KMS-11 (cell line): ENCODE measurements at regions not wholly inside any gene's neighbourhood (a gene's known extent, or its start where the extent isn't known, plus 50 kb on each side); places are given as distances from the start of the nearest gene placed in this dataset.

Source experiments
- H2AFZ ChIP-seq: fragments of 200-600 bp; sonication (generic); 2 replicates; pipeline ENCODE4 v1.6.1; 2016; ENCODE audit warnings: antibody characterized with exemption, mixed run types, low read depth
- H3K27ac ChIP-seq: fragments of 200-600 bp; sonication (generic); 2 replicates; pipeline ENCODE4 v1.6.1; 2016; ENCODE audit warnings: mild to moderate bottlenecking, mixed run types
- H3K27me3 ChIP-seq: fragments of 200-600 bp; sonication (generic); 2 replicates; pipeline ENCODE4 v1.6.1; 2017; ENCODE audit warnings: mild to moderate bottlenecking, low read depth, mixed run types, moderate library complexity; ENCODE audit not compliant: insufficient read depth
- H3K36me3 ChIP-seq: fragments of 200-600 bp; sonication (generic); 2 replicates; pipeline ENCODE4 v1.6.1; 2017; ENCODE audit warnings: mild to moderate bottlenecking, mixed run types; ENCODE audit not compliant: insufficient read depth
- H3K4me1 ChIP-seq: fragments of 200-600 bp; sonication (generic); 2 replicates; pipeline ENCODE4 v1.6.1; 2016; ENCODE audit warnings: mild to moderate bottlenecking, low read depth, mixed run types; ENCODE audit not compliant: poor library complexity, severe bottlenecking
- H3K4me2 ChIP-seq: fragments of 200-600 bp; sonication (generic); 2 replicates; pipeline ENCODE4 v1.7.0; 2016; ENCODE audit warnings: mild to moderate bottlenecking, mixed run types
- H3K4me3 ChIP-seq: fragments of 200-600 bp; sonication (generic); IDR thresholded peaks from 2 replicates; pipeline ENCODE4 v1.6.1; 2017; ENCODE audit warnings: low read depth, low read length, mixed read lengths; ENCODE audit not compliant: insufficient read depth
- H3K79me2 ChIP-seq: fragments of 200-600 bp; sonication (generic); 2 replicates; pipeline ENCODE4 v1.6.1; 2016; ENCODE audit warnings: low read depth, mixed run types; ENCODE audit not compliant: insufficient read depth
- H3K9ac ChIP-seq: fragments of 200-600 bp; sonication (generic); 2 replicates; pipeline ENCODE4 v1.6.1; 2016; ENCODE audit warnings: mild to moderate bottlenecking, mixed run types
- H4K20me1 ChIP-seq: fragments of 200-600 bp; sonication (generic); 2 replicates; pipeline ENCODE4 v1.6.1; 2016; ENCODE audit warnings: mild to moderate bottlenecking, mixed run types; ENCODE audit not compliant: insufficient read depth
- TF ChIP-seq, protein P1 (sequence below): fragments of 200-600 bp; sonication (generic); conservative IDR thresholded peaks from 2 replicates; pipeline ENCODE4 v1.6.1; 2017; ENCODE audit warnings: low read depth, mild to moderate bottlenecking, antibody characterized with exemption, low read length, moderate library complexity, mixed read lengths

DNA sequence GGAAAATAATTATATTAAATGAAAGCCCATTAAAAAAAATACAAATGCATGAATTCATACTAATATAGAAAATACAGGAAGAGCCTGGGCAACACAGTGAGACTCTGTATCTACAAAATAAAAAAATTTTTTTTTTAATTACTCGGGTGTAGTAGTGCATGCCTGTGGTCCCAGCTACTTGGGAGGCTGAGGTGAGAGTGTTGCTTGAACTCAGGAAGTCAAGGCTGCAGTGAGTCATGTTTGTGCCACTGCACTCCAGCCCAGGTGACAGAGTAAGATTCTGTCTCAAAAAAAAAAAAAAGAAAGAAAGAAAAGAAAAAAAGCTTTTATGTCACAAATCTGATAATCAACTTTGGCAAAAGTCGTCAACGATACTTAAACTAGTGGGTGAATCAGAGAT, 80.6 kb upstream of the PLEKHA5 start:
- no peak overlapping the region for H3K4me3 ChIP-seq
- H2AFZ ChIP-seq, result no peak overlapping the region
- TF ChIP-seq, protein P1, sequence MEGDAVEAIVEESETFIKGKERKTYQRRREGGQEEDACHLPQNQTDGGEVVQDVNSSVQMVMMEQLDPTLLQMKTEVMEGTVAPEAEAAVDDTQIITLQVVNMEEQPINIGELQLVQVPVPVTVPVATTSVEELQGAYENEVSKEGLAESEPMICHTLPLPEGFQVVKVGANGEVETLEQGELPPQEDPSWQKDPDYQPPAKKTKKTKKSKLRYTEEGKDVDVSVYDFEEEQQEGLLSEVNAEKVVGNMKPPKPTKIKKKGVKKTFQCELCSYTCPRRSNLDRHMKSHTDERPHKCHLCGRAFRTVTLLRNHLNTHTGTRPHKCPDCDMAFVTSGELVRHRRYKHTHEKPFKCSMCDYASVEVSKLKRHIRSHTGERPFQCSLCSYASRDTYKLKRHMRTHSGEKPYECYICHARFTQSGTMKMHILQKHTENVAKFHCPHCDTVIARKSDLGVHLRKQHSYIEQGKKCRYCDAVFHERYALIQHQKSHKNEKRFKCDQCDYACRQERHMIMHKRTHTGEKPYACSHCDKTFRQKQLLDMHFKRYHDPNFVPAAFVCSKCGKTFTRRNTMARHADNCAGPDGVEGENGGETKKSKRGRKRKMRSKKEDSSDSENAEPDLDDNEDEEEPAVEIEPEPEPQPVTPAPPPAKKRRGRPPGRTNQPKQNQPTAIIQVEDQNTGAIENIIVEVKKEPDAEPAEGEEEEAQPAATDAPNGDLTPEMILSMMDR, result no peak
- H3K4me2 ChIP-seq, result no peak overlapping the region
- H4K20me1 ChIP-seq, result no peaks in the 10 kb centered on the region
- H3K4me1 ChIP-seq, result no peaks in the 10 kb centered on the region
- H3K27ac ChIP-seq, result no peak overlapping the region
- no peak overlapping the region for H3K9ac ChIP-seq
- H3K27me3 ChIP-seq, result no peaks in the 10 kb centered on the region
- no peaks in the 10 kb centered on the region for H3K79me2 ChIP-seq
- no peaks in the 10 kb centered on the region for H3K36me3 ChIP-seq

DNA sequence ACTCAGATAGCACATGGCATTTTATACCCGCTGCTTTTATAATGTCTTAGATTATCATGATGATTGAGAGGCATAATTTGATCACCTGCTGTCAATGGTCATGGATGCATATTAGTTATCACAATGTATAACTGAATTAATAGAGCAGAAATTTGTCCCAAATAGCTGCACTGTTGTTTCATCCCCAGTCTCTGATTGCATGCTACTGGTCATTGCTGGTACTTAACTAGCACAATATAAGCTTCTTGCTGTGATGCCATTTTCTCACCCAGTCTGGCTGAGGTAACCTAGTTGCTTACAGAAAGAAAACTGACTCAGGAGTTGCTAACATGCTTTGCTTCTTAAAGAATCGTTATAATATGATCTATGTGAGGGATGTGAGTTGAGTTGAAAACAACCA, 76.8 kb upstream of the PLEKHA5 start:
- Histone ChIP-seq H3K27ac (no peak overlapping the region), H3K4me1 (peaks cover 5% of the 10 kb centered on the region), H3K9ac (no peak overlapping the region), H4K20me1 (no peaks in the 10 kb centered on the region), H3K36me3 (no peaks in the 10 kb centered on the region), H2AFZ (no peak overlapping the region), H3K79me2 (no peaks in the 10 kb centered on the region), H3K27me3 (no peaks in the 10 kb centered on the region), H3K4me3 (no peak overlapping the region), H3K4me2 (no peak overlapping the region)
- TF ChIP-seq, protein P1, result no peak

DNA sequence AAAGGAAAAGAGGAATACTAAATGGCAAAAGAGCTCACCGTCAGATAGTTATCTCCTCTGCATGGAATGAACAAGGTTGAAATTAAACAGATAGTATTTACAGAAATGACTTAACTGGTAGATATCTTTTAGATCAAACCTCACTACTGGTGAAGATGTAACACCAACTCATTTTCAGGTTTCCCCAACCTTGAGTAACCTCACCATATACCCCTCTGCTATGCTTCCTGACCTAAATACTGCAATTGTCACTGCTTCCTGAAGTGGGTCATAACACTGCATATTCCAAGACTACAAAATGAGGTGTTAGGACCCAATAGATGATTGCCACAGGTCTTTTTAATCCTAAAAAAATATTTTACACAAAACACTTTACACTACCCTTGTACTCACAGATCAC, 76.3 kb upstream of the PLEKHA5 start:
- Histone ChIP-seq H3K27me3 (no peaks in the 10 kb centered on the region), H2AFZ (no peak overlapping the region), H3K27ac (no peak overlapping the region), H3K79me2 (no peaks in the 10 kb centered on the region), H3K4me2 (no peak overlapping the region), H3K9ac (no peak overlapping the region), H4K20me1 (no peaks in the 10 kb centered on the region), H3K4me1 (peaks cover 5% of the 10 kb centered on the region), H3K36me3 (no peaks in the 10 kb centered on the region), H3K4me3 (no peak overlapping the region)
- TF ChIP-seq, protein P1, result no peak

DNA sequence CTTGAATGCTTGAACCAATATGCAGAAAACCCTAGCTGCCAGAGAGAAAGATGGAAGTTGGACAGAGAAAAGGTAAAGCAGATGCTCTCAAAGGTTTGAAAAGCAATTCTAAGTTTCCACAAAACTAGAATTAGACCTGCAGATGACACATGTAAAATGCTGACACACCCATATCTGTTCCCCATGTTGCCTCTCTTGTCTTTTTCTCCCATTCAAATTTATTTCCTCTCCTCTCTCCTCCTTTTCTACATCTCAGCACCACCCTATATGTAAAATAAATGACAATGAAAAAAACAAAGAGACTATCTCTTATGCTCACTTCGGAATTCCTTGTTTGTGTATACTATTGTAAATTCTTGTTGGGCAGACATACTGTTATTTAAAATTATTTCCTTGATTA, 75.5 kb upstream of the PLEKHA5 start:
- Histone ChIP-seq H3K27ac (no peak overlapping the region), H3K9ac (no peak overlapping the region), H3K27me3 (no peaks in the 10 kb centered on the region), H4K20me1 (no peaks in the 10 kb centered on the region), H3K4me3 (no peak overlapping the region), H2AFZ (no peak overlapping the region), H3K4me1 (peaks cover 5% of the 10 kb centered on the region), H3K79me2 (no peaks in the 10 kb centered on the region), H3K4me2 (no peak overlapping the region), H3K36me3 (no peaks in the 10 kb centered on the region)
- TF ChIP-seq, protein P1, result no peak
